KMS-11 (cell line): ENCODE measurements at regions not wholly inside any gene's neighbourhood (a gene's known extent, or its start where the extent isn't known, plus 50 kb on each side); places are given as distances from the start of the nearest gene placed in this dataset.

ENCODE experiments used
- H2AFZ ChIP-seq: fragments of 200-600 bp; sonication (generic); 2 replicates; pipeline ENCODE4 v1.6.1; 2016; ENCODE audit warnings: antibody characterized with exemption, mixed run types, low read depth
- H3K27ac ChIP-seq: fragments of 200-600 bp; sonication (generic); 2 replicates; pipeline ENCODE4 v1.6.1; 2016; ENCODE audit warnings: mild to moderate bottlenecking, mixed run types
- H3K27me3 ChIP-seq: fragments of 200-600 bp; sonication (generic); 2 replicates; pipeline ENCODE4 v1.6.1; 2017; ENCODE audit warnings: mild to moderate bottlenecking, low read depth, mixed run types, moderate library complexity; ENCODE audit not compliant: insufficient read depth
- H3K36me3 ChIP-seq: fragments of 200-600 bp; sonication (generic); 2 replicates; pipeline ENCODE4 v1.6.1; 2017; ENCODE audit warnings: mild to moderate bottlenecking, mixed run types; ENCODE audit not compliant: insufficient read depth
- H3K4me1 ChIP-seq: fragments of 200-600 bp; sonication (generic); 2 replicates; pipeline ENCODE4 v1.6.1; 2016; ENCODE audit warnings: mild to moderate bottlenecking, low read depth, mixed run types; ENCODE audit not compliant: poor library complexity, severe bottlenecking
- H3K4me2 ChIP-seq: fragments of 200-600 bp; sonication (generic); 2 replicates; pipeline ENCODE4 v1.7.0; 2016; ENCODE audit warnings: mild to moderate bottlenecking, mixed run types
- H3K4me3 ChIP-seq: fragments of 200-600 bp; sonication (generic); IDR thresholded peaks from 2 replicates; pipeline ENCODE4 v1.6.1; 2017; ENCODE audit warnings: low read depth, low read length, mixed read lengths; ENCODE audit not compliant: insufficient read depth
- H3K79me2 ChIP-seq: fragments of 200-600 bp; sonication (generic); 2 replicates; pipeline ENCODE4 v1.6.1; 2016; ENCODE audit warnings: low read depth, mixed run types; ENCODE audit not compliant: insufficient read depth
- H3K9ac ChIP-seq: fragments of 200-600 bp; sonication (generic); 2 replicates; pipeline ENCODE4 v1.6.1; 2016; ENCODE audit warnings: mild to moderate bottlenecking, mixed run types
- H4K20me1 ChIP-seq: fragments of 200-600 bp; sonication (generic); 2 replicates; pipeline ENCODE4 v1.6.1; 2016; ENCODE audit warnings: mild to moderate bottlenecking, mixed run types; ENCODE audit not compliant: insufficient read depth
- TF ChIP-seq, protein P1 (sequence below): fragments of 200-600 bp; sonication (generic); conservative IDR thresholded peaks from 2 replicates; pipeline ENCODE4 v1.6.1; 2017; ENCODE audit warnings: low read depth, mild to moderate bottlenecking, antibody characterized with exemption, low read length, moderate library complexity, mixed read lengths

DNA sequence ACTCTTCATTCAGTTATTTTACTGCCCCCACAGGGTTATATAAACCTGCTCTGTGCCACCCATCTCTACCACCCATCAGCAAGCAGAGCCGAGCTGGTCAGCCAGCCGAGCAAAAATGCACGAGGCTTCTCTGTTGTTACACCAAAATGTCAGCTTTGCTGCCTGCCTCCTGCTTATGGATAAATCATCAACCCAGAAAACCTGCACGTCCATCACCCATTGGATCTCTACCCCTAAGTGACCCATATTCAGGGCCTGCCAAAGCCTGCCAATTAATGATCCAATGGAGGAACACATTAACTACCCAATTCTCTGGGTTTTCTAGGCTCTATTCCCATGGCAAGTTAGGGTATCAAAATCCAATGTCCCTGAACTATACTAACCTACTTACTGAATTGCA lies 365.5 kb upstream of the ACVR2A start:
- Histone ChIP-seq H3K4me3 (no peak overlapping the region), H2AFZ (no peak overlapping the region), H3K4me1 (no peaks in the 10 kb centered on the region), H3K36me3 (no peaks in the 10 kb centered on the region), H3K27me3 (no peaks in the 10 kb centered on the region), H3K4me2 (no peak overlapping the region), H3K79me2 (no peaks in the 10 kb centered on the region), H4K20me1 (no peaks in the 10 kb centered on the region), H3K27ac (no peak overlapping the region), H3K9ac (no peak overlapping the region)
- TF ChIP-seq, protein P1, sequence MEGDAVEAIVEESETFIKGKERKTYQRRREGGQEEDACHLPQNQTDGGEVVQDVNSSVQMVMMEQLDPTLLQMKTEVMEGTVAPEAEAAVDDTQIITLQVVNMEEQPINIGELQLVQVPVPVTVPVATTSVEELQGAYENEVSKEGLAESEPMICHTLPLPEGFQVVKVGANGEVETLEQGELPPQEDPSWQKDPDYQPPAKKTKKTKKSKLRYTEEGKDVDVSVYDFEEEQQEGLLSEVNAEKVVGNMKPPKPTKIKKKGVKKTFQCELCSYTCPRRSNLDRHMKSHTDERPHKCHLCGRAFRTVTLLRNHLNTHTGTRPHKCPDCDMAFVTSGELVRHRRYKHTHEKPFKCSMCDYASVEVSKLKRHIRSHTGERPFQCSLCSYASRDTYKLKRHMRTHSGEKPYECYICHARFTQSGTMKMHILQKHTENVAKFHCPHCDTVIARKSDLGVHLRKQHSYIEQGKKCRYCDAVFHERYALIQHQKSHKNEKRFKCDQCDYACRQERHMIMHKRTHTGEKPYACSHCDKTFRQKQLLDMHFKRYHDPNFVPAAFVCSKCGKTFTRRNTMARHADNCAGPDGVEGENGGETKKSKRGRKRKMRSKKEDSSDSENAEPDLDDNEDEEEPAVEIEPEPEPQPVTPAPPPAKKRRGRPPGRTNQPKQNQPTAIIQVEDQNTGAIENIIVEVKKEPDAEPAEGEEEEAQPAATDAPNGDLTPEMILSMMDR: no peak

DNA sequence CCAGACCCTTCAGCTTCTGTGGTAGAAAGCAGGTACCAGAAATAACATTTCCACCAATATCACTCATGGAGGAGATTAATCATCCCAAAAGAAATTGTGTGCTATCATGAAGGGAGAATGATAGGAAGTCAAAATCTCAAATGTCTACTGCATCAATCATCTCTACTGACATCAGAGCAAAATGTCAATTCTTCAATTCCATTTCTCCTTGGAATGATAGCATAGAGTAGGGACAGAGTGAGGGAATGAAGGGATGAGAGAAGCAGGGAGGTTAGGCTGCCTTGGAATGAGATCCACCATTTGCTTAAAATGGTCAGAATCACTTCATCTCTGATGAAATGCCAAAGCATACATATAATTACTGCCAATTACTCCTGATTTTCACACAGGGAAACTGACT lies 371.8 kb upstream of the ACVR2A start:
- Histone ChIP-seq H3K36me3 (no peaks in the 10 kb centered on the region), H3K4me2 (no peak overlapping the region), H3K27ac (no peak overlapping the region), H3K79me2 (no peaks in the 10 kb centered on the region), H3K4me1 (no peaks in the 10 kb centered on the region), H2AFZ (no peak overlapping the region), H3K4me3 (no peak overlapping the region), H3K27me3 (no peaks in the 10 kb centered on the region), H4K20me1 (no peaks in the 10 kb centered on the region), H3K9ac (no peak overlapping the region)
- TF ChIP-seq, protein P1: no peak

DNA sequence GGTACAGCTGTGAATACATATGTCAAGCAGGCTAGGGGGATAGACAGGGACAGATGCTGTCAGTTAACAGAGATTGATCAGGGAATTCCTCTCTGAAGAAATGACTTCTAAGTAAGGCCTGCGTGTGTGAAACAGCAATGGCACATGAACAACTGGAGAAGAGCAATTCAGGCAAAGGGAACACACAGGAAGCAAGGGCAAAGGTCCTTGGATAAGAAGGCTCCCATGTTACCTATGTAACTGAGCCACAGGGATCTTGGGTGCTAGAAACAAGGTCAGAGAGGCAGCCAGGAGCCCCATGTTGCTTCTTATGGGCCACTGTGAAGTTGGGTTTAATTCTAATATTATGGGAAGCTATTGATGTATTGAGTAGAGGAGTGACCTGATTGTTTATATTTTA lies 373.7 kb upstream of the ACVR2A start:
- no peaks in the 10 kb centered on the region for H4K20me1 ChIP-seq
- no peaks in the 10 kb centered on the region for H3K36me3 ChIP-seq
- TF ChIP-seq, protein P1: no peak
- H3K4me3 ChIP-seq: no peak overlapping the region
- no peak overlapping the region for H3K27ac ChIP-seq
- no peaks in the 10 kb centered on the region for H3K27me3 ChIP-seq
- H3K79me2 ChIP-seq: no peaks in the 10 kb centered on the region
- no peaks in the 10 kb centered on the region for H3K4me1 ChIP-seq
- no peak overlapping the region for H3K9ac ChIP-seq
- no peak overlapping the region for H2AFZ ChIP-seq
- H3K4me2 ChIP-seq: no peak overlapping the region

DNA sequence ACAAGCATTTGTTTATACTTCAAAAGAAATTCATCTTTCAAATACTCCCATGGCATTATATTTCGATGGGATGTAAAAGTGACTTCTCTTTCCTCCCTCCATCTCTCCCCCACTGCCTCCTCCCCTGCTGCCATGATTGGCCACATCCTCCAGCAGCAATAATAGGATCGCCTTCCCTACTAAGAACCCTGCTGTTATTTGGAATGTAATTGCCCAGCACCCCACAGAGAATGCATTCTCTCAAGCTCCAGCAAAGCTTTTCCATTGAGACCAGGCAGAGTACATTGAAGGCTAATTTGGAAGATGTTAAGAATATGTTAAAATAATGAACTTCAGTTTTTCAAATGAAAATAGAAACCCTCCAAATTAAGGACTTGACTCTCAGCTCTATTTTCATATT lies 375.4 kb upstream of the ACVR2A start:
- Histone ChIP-seq H3K4me2 (no peak overlapping the region), H4K20me1 (no peaks in the 10 kb centered on the region), H3K27ac (no peak overlapping the region), H3K27me3 (no peaks in the 10 kb centered on the region), H3K79me2 (no peaks in the 10 kb centered on the region), H2AFZ (no peak overlapping the region), H3K36me3 (no peaks in the 10 kb centered on the region), H3K4me1 (no peaks in the 10 kb centered on the region), H3K4me3 (no peak overlapping the region), H3K9ac (no peak overlapping the region)
- TF ChIP-seq, protein P1: no peak

DNA sequence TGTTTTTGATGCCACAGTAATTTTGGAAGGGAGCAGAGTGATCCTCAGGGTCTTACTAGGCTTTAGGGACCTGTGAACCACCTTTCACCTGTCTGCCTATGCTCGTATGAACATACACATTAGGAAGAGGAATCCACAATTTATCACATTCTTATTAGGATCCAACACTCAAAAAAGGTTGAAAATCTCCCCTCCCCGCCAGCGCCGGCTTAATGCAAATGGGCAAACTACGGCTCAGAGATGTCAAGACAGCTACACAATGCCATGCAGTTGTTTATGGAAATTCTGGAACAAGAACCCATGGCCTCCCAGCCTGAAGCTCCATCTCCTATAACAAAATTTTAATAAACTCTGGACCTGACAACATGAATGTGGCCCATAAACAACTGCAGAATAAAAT lies 375.9 kb upstream of the ACVR2A start:
- H3K4me3 ChIP-seq: no peak overlapping the region
- TF ChIP-seq, protein P1: no peak
- no peaks in the 10 kb centered on the region for H4K20me1 ChIP-seq
- no peaks in the 10 kb centered on the region for H3K27me3 ChIP-seq
- H3K36me3 ChIP-seq: no peaks in the 10 kb centered on the region
- H2AFZ ChIP-seq: no peak overlapping the region
- no peak overlapping the region for H3K27ac ChIP-seq
- no peak overlapping the region for H3K9ac ChIP-seq
- H3K79me2 ChIP-seq: no peaks in the 10 kb centered on the region
- no peaks in the 10 kb centered on the region for H3K4me1 ChIP-seq
- H3K4me2 ChIP-seq: no peak overlapping the region
